ENCODE measurements at regions not wholly inside any gene's neighbourhood (a gene's known extent, or its start where the extent isn't known, plus 50 kb on each side); places are given as distances from the start of the nearest gene placed in this dataset.
A peak's percentile ranks its signal among the peaks of the same experiment; 100 is the strongest.

DNA sequence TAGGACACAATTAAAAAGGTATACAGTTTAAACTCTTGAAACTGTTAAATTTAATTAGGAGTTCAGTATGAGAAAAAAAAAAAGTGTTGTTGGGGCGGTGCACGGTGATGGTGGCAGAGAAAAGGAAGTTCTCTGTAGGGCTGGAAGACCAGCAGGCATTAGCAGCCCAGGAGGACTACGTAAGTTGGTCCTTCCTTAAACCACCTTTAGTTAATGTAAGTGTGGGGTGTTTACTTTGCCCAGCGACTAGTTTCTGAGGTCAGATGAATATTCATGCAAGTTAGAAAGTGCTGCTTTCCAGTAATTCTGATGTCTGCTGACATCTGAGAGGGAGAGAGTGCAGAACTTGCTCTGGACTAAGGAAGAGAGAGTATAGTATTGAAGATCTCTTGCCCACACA is 54.9 kb downstream of the NKX2-1 start:
- DNase-seq (ENCODE audit: low spot score) = no peak

DNA sequence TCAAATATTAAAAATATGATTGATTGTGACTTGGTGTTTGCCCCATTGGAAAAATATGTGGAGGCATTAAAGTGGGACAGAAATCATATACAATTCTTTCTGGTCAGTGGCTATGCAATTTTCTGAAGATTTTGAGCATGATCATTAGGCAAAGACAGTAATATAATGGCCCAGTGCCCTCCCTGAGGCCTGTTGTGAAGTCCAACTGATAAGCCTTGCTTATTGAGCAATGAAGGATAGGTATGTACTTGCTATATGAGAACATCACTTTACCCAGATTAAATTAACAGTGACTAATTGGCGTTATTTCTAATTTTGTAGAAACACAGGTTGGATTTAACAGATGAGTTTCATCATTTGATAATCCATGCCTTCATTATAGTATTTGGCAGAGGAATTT is 57.1 kb downstream of the NKX2-1 start:
- DNase-seq (ENCODE audit: low spot score) = no peak

DNA sequence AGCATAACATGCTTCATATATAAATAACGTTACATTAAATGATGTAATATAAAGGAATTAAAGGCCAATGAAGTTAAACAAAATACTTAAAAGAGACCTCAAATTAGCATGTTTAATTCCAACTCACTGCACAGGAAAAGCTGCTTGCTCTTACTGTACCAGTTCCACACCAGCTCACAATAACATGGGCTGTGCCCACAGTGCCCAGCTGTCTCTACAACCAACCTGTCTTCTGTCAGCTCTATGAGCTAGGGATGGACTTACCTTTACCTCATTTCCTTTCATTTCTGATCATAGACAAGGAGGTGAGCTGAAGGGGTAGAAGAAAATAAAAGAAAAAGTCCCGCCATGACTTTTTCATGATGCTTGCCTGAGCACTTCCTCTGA is 64.8 kb downstream of the NKX2-1 start:
- DNase-seq (ENCODE audit: low spot score) = no peak

DNA sequence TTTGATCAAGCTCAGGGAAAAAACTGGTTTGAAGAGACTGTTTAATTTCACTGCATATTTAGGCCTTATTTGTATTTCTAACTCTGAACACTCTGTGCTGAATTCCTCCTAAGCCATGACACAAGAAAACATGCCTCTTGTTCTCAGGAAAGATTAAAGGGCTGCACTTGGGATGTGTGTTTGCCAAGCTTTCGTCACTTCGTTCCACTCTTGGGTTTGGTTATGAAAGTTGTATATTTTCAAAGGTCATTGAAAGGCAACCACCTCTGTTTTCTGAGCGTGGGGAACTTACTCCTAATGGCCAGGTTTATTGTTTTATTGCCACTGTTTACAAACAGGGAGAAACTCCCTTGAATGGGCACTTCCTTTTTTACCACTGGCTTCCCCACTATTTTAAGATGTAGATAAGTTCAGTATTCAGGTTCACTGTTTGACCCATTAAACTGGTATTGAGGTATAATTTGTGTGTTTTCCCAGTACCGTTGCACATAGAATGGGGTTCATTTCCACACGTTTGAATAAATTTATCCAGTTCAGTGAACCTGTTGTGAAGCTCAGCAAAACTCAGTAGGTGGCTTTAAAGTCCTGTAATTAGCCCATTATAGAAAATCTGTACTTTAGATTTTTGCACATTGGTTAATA is 65.3 kb downstream of the NKX2-1 start:
- DNase-seq (ENCODE audit: low spot score) = no peak

DNA sequence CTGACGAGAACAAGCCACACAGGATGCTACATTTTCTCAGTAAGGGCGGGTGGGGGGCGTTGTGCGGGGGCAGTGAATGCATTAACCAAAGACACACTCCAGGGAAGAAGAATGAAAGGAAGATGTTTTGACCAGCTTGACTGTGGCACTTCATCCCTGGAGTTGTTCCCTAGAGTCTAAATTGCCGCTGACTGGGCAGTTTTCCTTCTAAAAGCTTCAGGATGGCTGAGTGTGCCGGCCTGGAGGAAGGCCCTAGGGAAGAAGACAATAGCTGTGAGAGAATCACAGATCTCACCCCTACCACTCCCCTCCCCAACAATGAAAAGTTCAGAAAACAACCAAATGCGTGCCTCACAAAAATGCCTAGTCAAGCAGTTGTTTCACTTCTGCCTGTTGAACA is 67.2 kb downstream of the NKX2-1 start:
- DNase-seq (ENCODE audit: low spot score) = no peak

DNA sequence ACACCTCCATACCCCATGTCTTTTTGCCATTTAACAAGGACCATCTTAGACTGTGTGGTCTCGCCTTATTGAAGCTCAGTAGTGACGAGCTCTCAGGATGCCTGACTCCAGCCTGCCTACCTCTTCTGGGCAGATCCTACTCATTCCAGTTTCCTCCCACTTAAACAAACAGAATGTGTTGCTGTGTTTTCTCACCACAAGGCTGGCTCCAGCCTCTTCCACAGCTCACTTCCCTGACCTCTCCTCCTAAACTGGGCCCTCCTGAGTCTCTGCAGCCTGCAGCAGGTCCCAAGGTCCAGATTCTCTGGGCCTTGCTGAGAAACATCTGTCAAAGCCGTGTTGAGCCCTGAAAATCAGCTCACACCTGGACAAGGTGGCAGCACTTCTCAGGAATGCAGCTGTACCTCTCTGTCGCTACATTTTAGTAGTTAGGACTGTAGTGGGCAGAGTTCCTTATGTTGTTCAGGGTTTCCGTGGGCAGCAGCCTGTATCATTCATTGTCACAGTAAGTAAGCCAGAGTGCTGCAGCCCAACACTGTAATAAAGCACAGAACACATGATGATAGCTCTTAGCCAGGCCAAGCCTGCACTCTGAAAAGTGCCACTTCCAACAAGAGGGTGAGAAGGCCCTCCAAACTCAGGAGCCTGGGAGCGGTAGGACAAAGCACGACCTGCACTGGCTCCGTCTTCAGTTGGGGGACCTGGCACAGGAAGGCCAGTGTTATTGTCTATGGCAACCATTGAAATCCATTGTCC is 68.5 kb downstream of the NKX2-1 start:
- no peak for DNase-seq (ENCODE audit: low spot score)

DNA sequence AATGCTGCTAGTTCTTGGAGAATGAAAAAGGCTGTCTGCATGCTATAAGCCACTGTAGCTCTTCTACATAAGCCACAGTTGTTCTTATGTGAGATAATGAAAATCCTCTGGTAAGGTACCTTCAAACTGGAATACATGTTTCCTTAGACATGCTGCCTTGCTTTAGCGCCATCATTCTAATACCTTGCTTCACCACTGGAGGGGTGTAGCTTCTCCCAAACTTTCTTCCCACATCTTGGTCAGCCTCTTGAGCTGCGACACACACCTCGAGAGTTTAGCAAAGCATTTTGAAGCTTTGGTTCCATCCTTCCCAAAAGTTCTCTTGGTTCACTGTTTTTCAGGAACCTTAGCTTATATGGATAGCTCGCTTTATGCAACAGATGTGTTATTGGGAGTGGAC is 69.5 kb downstream of the NKX2-1 start:
- DNase-seq (ENCODE audit: low spot score) = no peak

DNA sequence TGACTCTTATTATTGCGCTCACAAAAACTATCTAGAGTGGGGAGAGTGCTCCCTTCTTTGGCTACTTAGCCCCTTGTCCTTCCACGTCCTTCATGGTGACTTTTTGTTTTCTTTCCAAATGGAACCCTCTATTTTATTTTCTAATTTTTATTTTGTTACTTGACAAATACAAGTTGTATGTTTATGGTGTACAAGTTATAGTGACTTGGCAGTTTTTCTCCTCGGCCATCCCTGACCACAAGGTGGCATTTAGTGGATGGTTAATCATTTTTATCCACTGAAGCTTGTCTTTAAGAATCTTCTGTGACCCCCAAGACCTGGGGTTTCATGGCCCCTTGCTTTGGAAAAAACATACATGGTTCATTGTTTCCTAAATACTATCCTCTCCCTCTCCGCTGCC is 70.1 kb downstream of the NKX2-1 start:
- DNase-seq (ENCODE audit: low spot score) = no peak

DNA sequence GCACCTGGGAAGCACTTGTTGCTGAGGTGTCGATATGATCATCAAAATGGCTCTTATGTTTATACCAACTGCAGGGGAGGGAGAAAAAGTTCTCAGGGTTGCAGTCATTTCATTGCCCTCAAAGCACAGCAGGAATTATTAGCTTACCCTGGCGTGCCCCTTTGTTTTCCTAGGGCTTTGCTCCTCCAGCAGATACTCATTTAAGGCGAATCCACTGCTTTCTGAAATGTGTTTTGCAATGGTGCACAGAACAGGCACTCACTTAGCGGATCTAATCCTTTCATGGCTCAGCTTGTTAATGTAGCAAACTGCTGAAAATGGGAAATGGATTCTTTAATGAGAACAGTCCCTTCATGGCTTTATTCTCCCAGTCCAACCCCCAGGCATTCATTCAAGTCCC is 76.7 kb downstream of the NKX2-1 start:
- no peak for DNase-seq (ENCODE audit: low spot score)

DNA sequence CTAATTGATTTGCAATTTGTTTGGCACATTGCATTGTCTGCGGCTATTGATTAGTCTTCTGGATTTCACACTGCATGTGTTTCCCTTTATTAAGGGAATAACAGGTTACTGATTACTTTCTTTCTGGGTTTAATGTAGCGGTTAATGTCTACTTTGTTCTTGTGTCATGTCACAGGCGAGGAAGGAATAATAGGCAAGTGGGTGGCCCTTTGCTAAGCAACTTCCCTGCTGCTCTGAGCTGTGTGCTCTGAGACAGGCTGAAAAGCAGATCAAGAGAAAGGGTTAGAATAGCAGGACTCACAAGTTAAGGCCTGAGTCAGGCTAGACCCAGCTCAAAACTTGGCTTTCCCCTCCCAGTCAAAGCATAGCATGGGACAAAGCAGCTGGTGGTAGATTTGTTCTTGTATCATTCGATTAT is 77.2 kb downstream of the NKX2-1 start:
- no peak for DNase-seq (ENCODE audit: low spot score)

DNA sequence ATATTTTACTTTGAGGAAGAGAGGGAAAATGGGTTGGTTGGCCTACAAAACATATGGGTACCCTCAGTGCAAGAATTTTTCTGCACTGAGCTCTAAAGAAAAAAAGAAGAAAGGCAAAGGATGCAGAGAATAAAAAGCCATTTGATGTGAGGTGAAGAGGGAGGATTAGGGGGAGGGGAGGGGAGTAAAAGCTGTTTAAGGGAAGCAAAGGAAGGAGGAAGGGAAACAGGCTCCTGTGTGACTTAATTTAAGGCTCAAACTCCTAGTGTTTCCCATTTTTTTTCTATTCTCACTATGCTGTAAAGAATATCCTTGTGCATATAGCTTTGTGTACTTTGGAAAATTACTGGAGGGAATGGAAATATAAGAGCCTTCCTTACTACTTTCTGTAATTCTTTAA is 78.7 kb downstream of the NKX2-1 start:
- no peak for DNase-seq (ENCODE audit: low spot score)

DNA sequence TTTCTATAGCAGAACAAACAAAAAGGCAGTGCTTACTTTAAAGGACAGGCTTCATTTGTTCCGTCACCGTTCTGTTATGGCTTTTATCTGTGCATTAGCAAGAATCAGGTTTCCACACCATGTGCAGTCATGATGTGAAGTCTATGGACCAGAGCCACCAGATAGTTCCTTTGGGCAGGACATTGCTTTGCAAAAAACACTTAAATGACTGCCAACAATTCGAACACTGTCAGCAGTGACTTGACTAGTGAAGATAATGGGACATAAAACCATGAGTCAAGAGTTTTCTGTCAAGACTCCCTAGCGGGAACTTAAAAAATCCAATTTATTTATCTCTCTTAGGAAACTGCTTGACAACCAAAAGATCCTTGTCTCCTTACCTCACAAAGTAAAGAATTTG is 80.3 kb downstream of the NKX2-1 start:
- no peak for DNase-seq (ENCODE audit: low spot score)

DNA sequence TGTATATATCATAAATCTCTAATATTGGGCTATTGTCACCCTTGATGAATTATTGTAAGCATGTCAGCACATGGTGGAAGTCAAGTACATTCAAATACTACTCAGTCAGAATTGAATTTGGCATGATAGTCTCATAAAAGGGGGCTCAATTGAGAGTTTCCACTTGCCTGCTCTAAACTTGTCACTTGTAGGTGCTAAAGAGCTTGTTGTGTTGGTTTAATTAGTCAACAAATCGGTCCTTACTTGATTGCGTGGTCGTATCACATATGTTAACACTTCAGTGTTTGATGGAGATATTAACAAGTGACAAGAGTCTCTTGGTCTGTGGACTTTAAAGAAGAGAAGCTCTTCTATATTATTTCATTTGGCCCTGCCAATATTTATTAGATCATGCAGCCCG is 81.1 kb downstream of the NKX2-1 start:
- no peak for DNase-seq (ENCODE audit: low spot score)

DNA sequence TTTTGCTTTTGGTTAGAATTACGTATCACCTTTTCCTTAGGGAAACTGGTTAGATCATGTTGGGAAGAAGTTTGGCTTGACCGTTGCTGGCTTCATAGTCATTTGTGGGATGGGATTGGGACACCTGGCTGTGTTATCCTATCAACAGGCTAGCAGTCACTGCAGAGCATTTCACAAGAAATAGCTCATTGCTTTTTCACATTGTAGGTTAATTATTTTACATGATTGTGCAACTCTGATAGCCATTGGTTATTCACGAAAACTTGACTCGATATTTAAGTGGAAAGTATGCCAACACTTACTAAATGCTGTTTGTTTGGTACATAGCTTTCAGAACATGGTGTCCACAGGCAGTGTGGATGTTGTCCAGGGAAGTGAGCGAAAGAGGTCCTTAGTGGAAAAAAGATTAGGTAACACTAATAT is 89.4 kb downstream of the NKX2-1 start:
- no peak for DNase-seq (ENCODE audit: low spot score)

DNA sequence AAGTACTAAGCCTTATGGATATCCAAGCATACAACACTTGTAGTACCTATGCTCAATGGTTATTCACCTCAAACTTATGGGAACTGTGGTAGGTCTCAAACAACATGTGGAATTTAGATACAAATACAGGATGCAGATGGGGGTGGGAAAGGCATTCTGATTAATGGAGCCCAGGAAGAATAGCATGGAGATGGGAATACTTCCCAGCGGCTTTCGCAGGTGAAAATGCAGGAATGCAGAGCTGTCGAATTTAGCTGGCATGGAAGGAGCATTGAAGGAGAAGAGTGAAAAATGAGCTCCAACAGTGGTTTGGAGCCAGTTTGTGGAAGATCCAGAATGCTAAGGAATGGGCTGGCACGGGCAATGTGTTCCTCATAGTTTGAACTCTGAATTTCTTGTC is 89.9 kb downstream of the NKX2-1 start:
- no peak for DNase-seq (ENCODE audit: low spot score)

DNA sequence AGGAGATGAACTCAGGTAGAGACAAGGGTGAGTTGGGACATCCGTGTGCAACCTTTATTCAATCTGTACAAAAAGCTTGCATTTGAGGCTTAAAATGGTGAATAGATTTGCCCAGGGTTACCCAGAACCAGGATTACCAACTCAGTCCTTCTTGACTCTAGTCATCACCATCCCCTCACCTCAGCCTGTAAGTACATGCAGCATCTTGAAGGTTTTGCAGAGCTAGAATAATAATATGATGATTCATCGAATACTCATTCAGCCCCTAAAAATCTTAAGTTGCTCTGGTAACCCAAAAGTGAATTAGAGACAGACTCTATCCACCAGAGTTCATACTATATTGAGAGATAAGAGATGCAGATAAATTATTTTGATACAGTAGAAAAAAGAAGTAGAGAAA is 90.3 kb downstream of the NKX2-1 start:
- no peak for DNase-seq (ENCODE audit: low spot score)

DNA sequence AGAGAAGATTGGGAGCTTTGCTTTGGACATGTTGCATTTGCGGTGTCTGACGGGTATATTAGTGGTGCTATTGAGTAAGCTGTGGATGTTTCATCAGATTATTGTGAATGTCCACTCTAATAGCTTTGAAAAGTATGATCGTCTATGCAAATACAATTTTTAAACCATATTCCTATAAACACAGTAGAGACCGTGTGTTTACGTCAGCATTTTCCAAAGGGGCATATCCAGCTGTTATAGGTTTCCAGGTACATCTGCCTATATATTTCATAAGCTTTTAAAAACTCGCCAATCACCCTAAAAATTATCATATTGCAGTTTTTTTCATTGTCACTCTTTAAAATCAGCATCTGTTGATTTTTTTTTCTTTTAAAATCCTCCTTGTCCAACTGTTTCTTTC is 91.7 kb downstream of the NKX2-1 start:
- no peak for DNase-seq (ENCODE audit: low spot score)

DNA sequence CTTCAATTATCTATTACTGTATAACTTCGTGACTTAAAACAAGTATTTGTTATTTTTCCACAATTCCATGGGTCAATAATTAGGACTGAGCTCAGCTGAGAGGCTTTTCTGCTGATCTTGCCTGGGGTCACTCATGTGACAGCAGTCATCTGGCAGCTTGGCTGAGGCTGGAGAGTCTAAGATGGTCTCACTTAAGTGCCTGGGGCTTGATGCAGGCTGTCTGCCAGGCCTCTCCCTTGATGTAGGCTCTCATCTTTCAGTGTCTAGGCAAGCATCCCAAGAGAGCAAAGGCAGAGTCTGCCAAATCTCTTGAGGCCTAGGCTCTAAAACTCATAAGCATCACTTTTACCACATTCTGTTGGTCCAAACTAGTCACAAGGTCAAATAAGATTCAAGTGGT is 93.2 kb downstream of the NKX2-1 start:
- no peak for DNase-seq (ENCODE audit: low spot score)

DNA sequence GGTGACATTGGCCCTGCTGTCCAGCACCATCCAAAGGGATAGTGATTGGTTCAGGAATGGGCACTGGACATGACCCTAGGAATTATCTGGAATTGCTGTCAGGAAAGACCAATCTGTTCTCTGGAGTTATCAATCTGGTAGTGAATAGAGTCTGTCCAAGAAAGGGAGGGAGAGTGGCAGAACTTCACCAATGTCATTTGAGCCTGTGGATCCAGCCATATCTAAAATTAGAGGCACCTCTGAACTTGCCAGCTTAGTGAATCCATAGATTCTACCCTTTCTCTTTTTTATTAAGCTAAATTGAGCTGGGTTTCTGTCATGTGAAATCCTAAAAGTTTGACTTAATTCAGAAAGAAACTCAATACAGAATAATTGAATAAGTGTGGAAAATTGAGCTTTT is 93.9 kb downstream of the NKX2-1 start:
- DNase-seq (ENCODE audit: low spot score) = no peak

DNA sequence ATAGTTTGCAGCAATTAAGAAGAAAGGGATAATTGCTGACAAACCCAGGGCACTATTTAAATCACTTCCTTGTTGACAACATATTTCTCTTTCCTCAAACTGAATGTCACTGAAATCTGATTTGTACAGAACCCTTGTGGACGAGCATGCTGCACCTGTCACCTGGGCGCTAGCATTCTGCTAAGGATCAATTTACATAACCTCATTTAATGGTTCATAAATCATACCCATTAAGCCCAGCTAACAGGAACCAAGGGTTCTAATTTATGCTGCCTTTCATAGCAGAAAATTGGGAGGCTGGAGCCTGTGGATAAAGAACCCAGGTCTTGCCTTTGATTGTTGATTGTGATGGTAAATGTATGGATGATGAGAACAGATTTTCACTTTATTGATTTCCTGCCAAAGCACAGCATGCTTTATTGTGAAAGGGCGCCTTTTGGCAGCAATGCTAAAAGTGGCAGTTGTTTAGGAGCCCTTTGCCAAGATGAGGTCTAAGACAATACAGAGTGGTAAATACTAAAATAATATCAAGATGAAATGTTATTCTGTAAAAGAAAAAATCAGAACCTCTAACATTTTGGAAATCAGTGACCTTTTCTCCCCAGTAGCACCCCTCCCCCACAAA is 95.4 kb downstream of the NKX2-1 start:
- DNase-seq (ENCODE audit: low spot score) = peak; percentile 45

DNA sequence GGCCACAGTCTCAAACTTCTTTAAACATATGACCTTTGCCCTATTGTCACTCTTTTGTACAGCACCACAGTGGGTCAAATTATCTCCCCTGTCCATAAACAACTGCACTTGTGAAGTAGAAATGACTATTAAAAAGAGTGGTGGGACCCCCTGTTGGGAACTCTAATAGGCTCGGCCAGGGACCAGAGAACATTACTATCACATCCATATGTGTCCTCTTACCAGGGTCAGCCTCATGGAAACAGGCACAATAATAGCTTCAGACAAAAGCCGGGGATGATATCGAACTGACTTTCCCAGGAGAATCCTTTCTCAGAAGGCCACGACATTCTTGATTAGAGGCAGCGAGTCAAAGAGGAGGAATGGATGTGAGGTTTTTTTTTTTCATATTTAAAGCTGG is 96.6 kb downstream of the NKX2-1 start:
- no peak for DNase-seq (ENCODE audit: low spot score)

DNA sequence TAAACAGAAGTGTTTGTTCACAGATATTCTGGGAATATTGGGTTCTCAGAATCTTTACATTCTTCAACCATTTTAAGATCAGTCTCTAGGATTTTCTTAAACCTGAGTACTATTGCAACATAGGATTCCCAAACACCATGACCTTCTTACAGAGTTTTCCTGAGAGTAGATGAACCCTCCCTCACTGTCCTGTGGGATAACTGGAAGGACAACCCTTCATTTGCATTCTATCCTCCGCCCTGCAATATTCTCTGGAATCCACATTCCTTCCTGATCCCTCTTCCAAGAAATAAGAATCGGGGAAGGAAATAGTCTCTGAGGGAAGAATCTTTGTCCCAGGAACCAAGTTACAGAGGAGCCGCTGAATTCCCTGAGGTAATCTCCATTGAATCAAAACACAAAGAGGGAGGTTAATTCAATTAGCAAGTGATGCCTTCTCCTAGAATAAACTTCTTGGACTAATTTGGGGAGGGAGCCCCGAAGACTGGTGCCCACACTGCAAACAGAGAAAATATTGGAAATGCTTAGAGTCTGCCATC is 99.8 kb upstream of the MBIP start:
- DNase-seq (ENCODE audit: low spot score) = no peak

DNA sequence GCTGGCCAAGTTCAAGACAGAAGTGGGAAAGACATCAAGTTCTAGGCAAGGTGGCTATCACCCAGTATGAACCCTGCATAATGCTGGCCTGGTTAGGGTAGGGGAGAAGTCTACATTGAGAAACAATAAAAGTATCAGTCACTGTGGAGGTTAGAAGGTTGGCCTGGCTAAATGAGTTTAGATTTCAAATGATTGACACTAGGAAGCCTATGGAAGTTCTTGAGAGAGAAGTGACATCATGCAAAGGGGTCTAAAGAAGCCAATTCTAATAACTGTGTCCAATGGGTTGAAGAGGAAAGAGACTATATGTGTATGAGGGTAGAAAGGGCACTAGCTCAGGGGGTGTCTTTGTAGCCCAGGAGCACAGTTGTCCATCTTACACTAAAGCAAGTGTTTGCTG is 98.5 kb upstream of the MBIP start:
- no peak for DNase-seq (ENCODE audit: low spot score)

Data from cerebellar cortex (tissue), 1 donor.